ENCODE measurements at regions not wholly inside any gene's neighbourhood (a gene's known extent, or its start where the extent isn't known, plus 50 kb on each side); places are given as distances from the start of the nearest gene placed in this dataset.

DNA sequence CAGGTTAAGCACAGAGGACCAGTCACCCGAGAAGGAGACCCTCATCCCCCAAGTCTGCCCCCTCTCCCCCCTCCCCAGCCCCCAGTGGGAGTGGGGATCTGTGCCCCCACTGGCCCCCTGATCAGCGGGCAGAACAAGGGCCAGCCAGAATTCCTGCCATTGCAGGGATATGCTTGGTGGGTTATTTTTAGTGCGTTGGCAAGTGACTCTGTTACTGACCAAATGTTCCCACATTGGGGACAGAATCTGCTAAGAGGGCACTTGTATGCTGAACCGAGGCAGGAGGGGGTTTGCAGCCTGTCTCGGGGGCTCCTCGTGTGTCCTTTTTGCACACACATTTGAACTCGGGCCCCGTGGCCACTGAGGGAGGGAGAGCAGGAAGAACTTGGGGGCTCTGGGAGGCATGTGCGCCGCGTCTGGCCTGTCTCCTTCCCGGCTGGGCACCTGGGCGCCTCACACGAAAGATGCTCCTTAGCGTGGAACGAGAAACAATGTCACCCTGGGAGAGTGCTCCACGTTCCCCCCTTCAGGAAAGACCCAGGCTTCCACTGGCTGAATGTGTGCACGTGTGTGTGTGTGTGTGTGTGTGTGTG is 66.4 kb upstream of the CASZ1 start:
- POLR2A ChIA-PET (ENCODE audit: partially characterized antibody): no interaction called here
- H3K79me2 ChIP-seq (ENCODE audit: control insufficient read depth in 1 of 2, insufficient read depth in 2 of 2, low read length in 2 of 2): no peaks in the 10 kb centered on the region
- H3K18ac ChIP-seq (ENCODE audit: extremely low read depth, low read length): 0 out of 2 replicates have a peak overlapping the region, but pooled peaks have one; percentile 71
- H3K36me3 ChIP-seq (ENCODE audit: control insufficient read depth in 2 of 4, insufficient read depth in 4 of 4, low read length in 3 of 4): no peaks in the 10 kb centered on the region
- H3K79me1 ChIP-seq (ENCODE audit: low read depth, low read length): no peaks in the 10 kb centered on the region
- H3K27me3 ChIP-seq (replicated peaks in 1 of 4; ENCODE audit: control insufficient read depth in 3 of 4, extremely low read depth in 1 of 4, insufficient read depth in 3 of 4, low read length in 3 of 4): peaks cover 1 to 25% (median 9%) of the 10 kb centered on the region in 4 experiments; a peak in 6 of 7 replicates
- no peak overlapping the region for H2BK20ac ChIP-seq (ENCODE audit: low read length)
- H2AFZ ChIP-seq (ENCODE audit: low read length): no peak overlapping the region
- H2BK5ac ChIP-seq (ENCODE audit: low read depth, low read length): no peak overlapping the region
- no peak overlapping the region for H3K56ac ChIP-seq (replicated peaks; ENCODE audit: insufficient read length, low read depth, low read length)
- no peak overlapping the region for H3K4me3 ChIP-seq (ENCODE audit: extremely low read depth in 1 of 4, insufficient read depth in 2 of 4, low read depth in 3 of 4, low read length in 4 of 4)
- H3K14ac ChIP-seq (ENCODE audit: insufficient read length): no peak overlapping the region
- FAIRE-seq (no peak), DNase-seq (ENCODE audit: low read depth in 1 of 2, low spot score in 2 of 2) (no peak)
- no peaks in the 10 kb centered on the region for H3K9me3 ChIP-seq (ENCODE audit: insufficient read depth in 2 of 2, low read depth in 1 of 2, low read length in 1 of 2)
- H2BK15ac ChIP-seq (ENCODE audit: low read length): no peak overlapping the region
- no peaks in the 10 kb centered on the region for H4K20me1 ChIP-seq (replicated peaks in 1 of 2; ENCODE audit: control insufficient read depth in 1 of 2, insufficient read depth in 2 of 2, low read length in 2 of 2)
- WGBS, 2 experiments (ENCODE audit: extremely low coverage in 1 of 2, insufficient coverage in 1 of 2, insufficient read length in 1 of 2, insufficient replicate concordance in 2 of 2, low coverage in 1 of 2, low lambda C conversion rate in 2 of 2, missing lambda C conversion rate in 1 of 2): 76% methylated on average over 16 of the region's 18 CpGs; no CpG with 5 or more reads in 1 of the 2 experiments
- no peak overlapping the region for H3K4me2 ChIP-seq (ENCODE audit: insufficient read depth in 1 of 2, low read depth in 2 of 2, low read length in 2 of 2)
- peaks cover 3 to 21% (median 13%) of the 10 kb centered on the region in 4 experiments for H3K4me1 ChIP-seq (replicated peaks in 1 of 4; ENCODE audit: control insufficient read depth in 3 of 4, insufficient read depth in 4 of 4, low read length in 3 of 4)
- H2AK5ac ChIP-seq (ENCODE audit: low read depth, low read length): no peak overlapping the region
- H3K9ac ChIP-seq (replicated peaks in 1 of 4; ENCODE audit: extremely low read depth in 1 of 4, low read depth in 3 of 4, low read length in 3 of 4): no peak overlapping the region
- H2BK120ac ChIP-seq (replicated peaks; ENCODE audit: low read depth, low read length): no peak overlapping the region
- H4K8ac ChIP-seq (ENCODE audit: extremely low read depth, insufficient read depth, low read length): no peak overlapping the region
- H3K23me2 ChIP-seq (ENCODE audit: low read depth, low read length): peaks cover 8% of the 10 kb centered on the region; the same call in 1 of the 2 replicates
- no peak overlapping the region for H4K91ac ChIP-seq (replicated peaks; ENCODE audit: insufficient read length, low read length)
- CTCF ChIA-PET (ENCODE audit: partially characterized antibody): interaction anchor here (0.7 to 3.8 kb wide), 5 partner anchors 7 to 109 kb away, joined by 3 to 16 read pairs (median 3); no protein-coding TSS in a partner anchor
- H3K4ac ChIP-seq (replicated peaks; ENCODE audit: insufficient read length, low read depth, low read length): no peak overlapping the region
- H4K5ac ChIP-seq (ENCODE audit: insufficient read length, low read depth, low read length): no peak overlapping the region
- no peak overlapping the region for H3K23ac ChIP-seq (ENCODE audit: insufficient read length)
- H2BK12ac ChIP-seq (ENCODE audit: low read depth, low read length): no peak overlapping the region
- H3K27ac ChIP-seq (ENCODE audit: low read depth, low read length): no peak overlapping the region
- TF ChIP-seq SIN3A (conservative IDR thresholded peaks at IDR 0.05 in 1 of 2, IDR thresholded peaks at IDR 0.05 in 1 of 2; ENCODE audit: low read depth in 1 of 2, low read length in 2 of 2) (no peak), MAFK (IDR thresholded peaks at IDR 0.05; ENCODE audit: low read depth, low read length) (no peak), RNF2 (IDR thresholded peaks at IDR 0.05; ENCODE audit: borderline replicate concordance, low read depth, low read length, missing control alignments, poor library complexity, severe bottlenecking) (no peak), ASH2L (IDR thresholded peaks at IDR 0.05; ENCODE audit: low read length) (no peak), BACH1 (IDR thresholded peaks at IDR 0.05; ENCODE audit: low read length) (no peak), SIRT6 (IDR thresholded peaks at IDR 0.05; ENCODE audit: low read length) (no peak), KDM1A (IDR thresholded peaks at IDR 0.05; ENCODE audit: borderline replicate concordance, low read length) (no peak), RFX5 (IDR thresholded peaks at IDR 0.05; ENCODE audit: borderline replicate concordance, low read depth, low read length) (no peak), CHD2 (IDR thresholded peaks at IDR 0.05; ENCODE audit: low read length) (no peak), RAD21 (IDR thresholded peaks at IDR 0.05 in 1 of 2, conservative IDR thresholded peaks at IDR 0.05 in 1 of 2; ENCODE audit: low read depth in 2 of 2, low read length in 2 of 2) (no peak), PHF8 (conservative IDR thresholded peaks at IDR 0.05; ENCODE audit: low read depth, low read length) (no peak), EGR1 (IDR thresholded peaks at IDR 0.05; ENCODE audit: borderline replicate concordance, low read depth, low read length) (no peak)
- TF ChIP-seq, protein P1, sequence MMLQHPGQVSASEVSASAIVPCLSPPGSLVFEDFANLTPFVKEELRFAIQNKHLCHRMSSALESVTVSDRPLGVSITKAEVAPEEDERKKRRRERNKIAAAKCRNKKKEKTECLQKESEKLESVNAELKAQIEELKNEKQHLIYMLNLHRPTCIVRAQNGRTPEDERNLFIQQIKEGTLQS (IDR thresholded peaks at IDR 0.05; ENCODE audit: insufficient read depth, low read depth, low read length): no peak

Data from H1 (cell line).